NCI-H2081 (cell line): ENCODE measurements at regions not wholly inside any gene's neighbourhood (a gene's known extent, or its start where the extent isn't known, plus 50 kb on each side); places are given as distances from the start of the nearest gene placed in this dataset.
"Not testable (repeated sequence)": the region's sequence is repeated elsewhere in the genome, so short reads cannot be mapped to it uniquely, and the experiment has no call there.

Source experiments
- DNase-seq, 2 experiments: peaks; one replicate each; lab custom pipeline; 2025; lab: John Stamatoyannopoulos, UW

GRCh38 chr7:132030086-132030568 is 473.7 kb upstream of the PODXL start:
- peak in 1 of 2 experiments; percentile 23 for DNase-seq

- DNase-seq, result no peak
Measured at GRCh38 chr7:132029369-132030085, 473.1 kb upstream of the PODXL start.

GRCh38 chr7:132028144-132028920 is 471.9 kb upstream of the PODXL start:
- DNase-seq, result no peak

GRCh38 chr7:132024290-132024689 is 467.9 kb upstream of the PODXL start:
- no peak for DNase-seq

GRCh38 chr7:132023466-132023865 is 467.0 kb upstream of the PODXL start:
- no peak for DNase-seq

- no peak for DNase-seq
Measured at GRCh38 chr7:132022188-132022587, 465.8 kb upstream of the PODXL start.

GRCh38 chr7:132019703-132020102 is 463.3 kb upstream of the PODXL start:
- no peak for DNase-seq

GRCh38 chr7:132009778-132010177 is 453.4 kb upstream of the PODXL start:
- no peak for DNase-seq

- no peak for DNase-seq
Measured at GRCh38 chr7:132004529-132004928, 448.1 kb upstream of the PODXL start.

GRCh38 chr7:132002343-132002968 is 446.0 kb upstream of the PODXL start:
- DNase-seq, result no peak

- no peak for DNase-seq
Measured at GRCh38 chr7:132001146-132001545, 444.7 kb upstream of the PODXL start.

- no peak for DNase-seq
Measured at GRCh38 chr7:131999193-131999592, 442.8 kb upstream of the PODXL start.

GRCh38 chr7:131995324-131995723 is 438.9 kb upstream of the PODXL start:
- no peak for DNase-seq

- DNase-seq, result not testable (repeated sequence)
Measured at GRCh38 chr7:131981069-131981468, 424.6 kb upstream of the PODXL start.

GRCh38 chr7:131978118-131978517 is 421.7 kb upstream of the PODXL start:
- DNase-seq, result not testable (repeated sequence)

GRCh38 chr7:131976411-131976810 is 420.0 kb upstream of the PODXL start:
- no peak for DNase-seq

- no peak for DNase-seq
Measured at GRCh38 chr7:131974671-131975070, 418.2 kb upstream of the PODXL start.

- no peak for DNase-seq
Measured at GRCh38 chr7:131972251-131972650, 415.8 kb upstream of the PODXL start.

GRCh38 chr7:131970602-131971001 is 414.2 kb upstream of the PODXL start:
- no peak for DNase-seq

- DNase-seq, result no peak
Measured at GRCh38 chr7:131969560-131969959, 413.1 kb upstream of the PODXL start.

- no peak for DNase-seq
Measured at GRCh38 chr7:131967216-131967730, 410.8 kb upstream of the PODXL start.

GRCh38 chr7:131964203-131964602 is 407.8 kb upstream of the PODXL start:
- DNase-seq, result no peak
